ENCODE measurements at regions not wholly inside any gene's neighbourhood (a gene's known extent, or its start where the extent isn't known, plus 50 kb on each side); places are given as distances from the start of the nearest gene placed in this dataset.

- no peak overlapping the region for H3K9ac ChIP-seq (ENCODE audit: low read depth in 1 of 2, low read length in 2 of 2)
These were observed 52.6 kb upstream of the RC3H1 start for GRCh38 chr1:174074757-174075156.

GRCh38 chr1:174072581-174072980, 50.4 kb upstream of the RC3H1 start:
- no peaks in the 10 kb centered on the region for H3K9me3 ChIP-seq (ENCODE audit: control insufficient read depth in 4 of 4, low read length in 3 of 4)
- H3K4me1 ChIP-seq (ENCODE audit: control insufficient read depth in 4 of 4, insufficient read depth in 4 of 4, low read length in 3 of 4), result no peaks in the 10 kb centered on the region
- 80% methylated on average over 3 of the region's 3 CpGs for WGBS
- no peak for TF ChIP-seq YY1 (IDR thresholded peaks at IDR 0.05)
- TF ChIP-seq HNF4A (conservative IDR thresholded peaks at IDR 0.05), result no peak
- no peak for TF ChIP-seq HNF4G (IDR thresholded peaks at IDR 0.05)
- no peak for TF ChIP-seq GABPA (IDR thresholded peaks at IDR 0.05 in 1 of 2, conservative IDR thresholded peaks at IDR 0.05 in 1 of 2)
- no peak for TF ChIP-seq RXRA (IDR thresholded peaks at IDR 0.05)
- TF ChIP-seq TAF1 (conservative IDR thresholded peaks at IDR 0.05), result no peak
- no peak for TF ChIP-seq FOXA1 (IDR thresholded peaks at IDR 0.05)
- TF ChIP-seq EGR1 (IDR thresholded peaks at IDR 0.05; ENCODE audit: low read depth in 2 of 2), result no peak
- TF ChIP-seq RAD21 (IDR thresholded peaks at IDR 0.05), result no peak
- no peak for TF ChIP-seq REST (IDR thresholded peaks at IDR 0.05)
- no peaks in the 10 kb centered on the region for H3K36me3 ChIP-seq (ENCODE audit: control insufficient read depth in 4 of 4, insufficient read depth in 3 of 4, low read depth in 1 of 4, low read length in 3 of 4)
- no peak overlapping the region for H3K27ac ChIP-seq (ENCODE audit: low read depth in 1 of 2, low read length in 2 of 2)
- H3K4me3 ChIP-seq (ENCODE audit: low read depth in 1 of 3, low read length in 3 of 3), result no peak overlapping the region
- no peaks in the 10 kb centered on the region for H3K27me3 ChIP-seq (ENCODE audit: control insufficient read depth in 4 of 4, insufficient read depth in 4 of 4, low read length in 3 of 4)
- no peak overlapping the region for H3K9ac ChIP-seq (ENCODE audit: low read depth in 1 of 2, low read length in 2 of 2)
- DNase-seq (ENCODE audit: low spot score), result no peak

More at GRCh38 chr1:174074757-174075156, 52.6 kb upstream of the RC3H1 start:
- H3K9me3 ChIP-seq (ENCODE audit: control insufficient read depth in 4 of 4, low read length in 3 of 4), result no peaks in the 10 kb centered on the region
- no peak overlapping the region for H3K4me3 ChIP-seq (ENCODE audit: low read depth in 1 of 3, low read length in 3 of 3)
- no peak for TF ChIP-seq NR2F2 (IDR thresholded peaks at IDR 0.05)
- peak; percentile 78 to 80 for TF ChIP-seq RAD21 (IDR thresholded peaks at IDR 0.05)
- peak; percentile 28 for TF ChIP-seq CTCF (IDR thresholded peaks at IDR 0.05; ENCODE audit: low read depth, low read length, missing input control)
- H3K4me1 ChIP-seq (ENCODE audit: control insufficient read depth in 4 of 4, insufficient read depth in 4 of 4, low read length in 3 of 4), result no peaks in the 10 kb centered on the region
- no peaks in the 10 kb centered on the region for H3K36me3 ChIP-seq (ENCODE audit: control insufficient read depth in 4 of 4, insufficient read depth in 3 of 4, low read depth in 1 of 4, low read length in 3 of 4)
- DNase-seq (ENCODE audit: low spot score), result no peak
- H3K27ac ChIP-seq (ENCODE audit: low read depth in 1 of 2, low read length in 2 of 2), result no peak overlapping the region
- WGBS, result 17% methylated on average over 2 of the region's 2 CpGs
- no peaks in the 10 kb centered on the region for H3K27me3 ChIP-seq (ENCODE audit: control insufficient read depth in 4 of 4, insufficient read depth in 4 of 4, low read length in 3 of 4)
